GM06990 (cell line): ENCODE measurements at regions not wholly inside any gene's neighbourhood (a gene's known extent, or its start where the extent isn't known, plus 50 kb on each side); places are given as distances from the start of the nearest gene placed in this dataset.

ENCODE experiments used
- DNase-seq: peaks from one replicate; pipeline ENCODE4 v3.0.0-alpha.2; 2011; ENCODE audit not compliant: insufficient read length; ENCODE audit errors: extremely low read depth
- H3K27me3 ChIP-seq: replicated peaks from 2 replicates; pipeline ENCODE4 v1.6.0; 2011; ENCODE audit warnings: low read length; ENCODE audit not compliant: control insufficient read depth, insufficient read depth
- H3K36me3 ChIP-seq: 2 replicates; pipeline ENCODE4 v1.5.1; 2011; ENCODE audit warnings: low read length; ENCODE audit not compliant: control insufficient read depth, insufficient read depth
- H3K4me3 ChIP-seq: replicated peaks from 2 replicates; pipeline ENCODE4 v1.5.1; 2011; ENCODE audit warnings: low read depth, mild to moderate bottlenecking, control low read depth, low read length
- TF ChIP-seq, protein P1 (sequence below): IDR thresholded peaks from 2 replicates; pipeline ENCODE4 v1.5.1; 2011; ENCODE audit warnings: low read length, control low read depth, mild to moderate bottlenecking, inconsistent platforms; ENCODE audit not compliant: insufficient read depth, poor library complexity, severe bottlenecking

DNA sequence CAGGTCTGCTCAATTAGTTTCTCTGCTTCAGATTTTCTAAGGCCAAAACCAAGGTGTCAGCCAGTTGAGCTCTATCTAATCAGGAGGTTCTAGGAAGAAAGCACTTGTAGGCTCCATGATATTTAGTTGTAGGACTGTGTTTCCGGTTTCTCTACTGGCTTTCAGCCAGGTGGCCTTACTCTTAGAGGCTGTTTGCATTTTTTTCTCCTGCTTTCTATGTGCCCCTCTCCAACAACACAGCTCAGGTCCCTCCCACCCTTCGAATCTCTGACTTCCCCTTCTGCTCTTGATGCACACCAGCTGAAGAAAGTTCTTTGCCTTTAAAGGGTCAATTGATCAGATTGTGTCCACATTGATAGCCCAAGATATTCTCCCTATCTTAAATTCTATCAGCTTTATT lies 245.2 kb downstream of the RAB28 start:
- H3K27me3 ChIP-seq = no peaks in the 10 kb centered on the region
- H3K36me3 ChIP-seq = no peaks in the 10 kb centered on the region
- H3K4me3 ChIP-seq = no peak overlapping the region
- TF ChIP-seq, protein P1, sequence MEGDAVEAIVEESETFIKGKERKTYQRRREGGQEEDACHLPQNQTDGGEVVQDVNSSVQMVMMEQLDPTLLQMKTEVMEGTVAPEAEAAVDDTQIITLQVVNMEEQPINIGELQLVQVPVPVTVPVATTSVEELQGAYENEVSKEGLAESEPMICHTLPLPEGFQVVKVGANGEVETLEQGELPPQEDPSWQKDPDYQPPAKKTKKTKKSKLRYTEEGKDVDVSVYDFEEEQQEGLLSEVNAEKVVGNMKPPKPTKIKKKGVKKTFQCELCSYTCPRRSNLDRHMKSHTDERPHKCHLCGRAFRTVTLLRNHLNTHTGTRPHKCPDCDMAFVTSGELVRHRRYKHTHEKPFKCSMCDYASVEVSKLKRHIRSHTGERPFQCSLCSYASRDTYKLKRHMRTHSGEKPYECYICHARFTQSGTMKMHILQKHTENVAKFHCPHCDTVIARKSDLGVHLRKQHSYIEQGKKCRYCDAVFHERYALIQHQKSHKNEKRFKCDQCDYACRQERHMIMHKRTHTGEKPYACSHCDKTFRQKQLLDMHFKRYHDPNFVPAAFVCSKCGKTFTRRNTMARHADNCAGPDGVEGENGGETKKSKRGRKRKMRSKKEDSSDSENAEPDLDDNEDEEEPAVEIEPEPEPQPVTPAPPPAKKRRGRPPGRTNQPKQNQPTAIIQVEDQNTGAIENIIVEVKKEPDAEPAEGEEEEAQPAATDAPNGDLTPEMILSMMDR = no peak
- no peak for DNase-seq

DNA sequence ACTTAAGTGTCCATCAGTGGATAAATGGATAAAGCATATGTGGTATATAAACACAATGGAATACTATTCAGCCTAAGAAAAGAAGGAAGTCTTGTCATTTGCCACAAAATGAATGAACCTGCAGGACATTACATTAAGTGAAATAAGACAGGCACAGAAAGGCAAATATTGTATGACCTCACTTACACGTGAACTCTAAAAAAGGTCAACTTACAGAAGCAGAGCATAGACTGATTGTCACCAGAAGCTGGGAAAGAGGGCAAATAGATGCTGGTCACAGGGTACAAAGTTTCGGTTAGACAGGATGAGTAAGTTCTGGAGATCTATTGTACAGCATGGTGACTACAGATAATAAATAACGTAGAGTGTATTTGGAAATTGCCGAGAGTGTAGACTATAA lies 247.7 kb downstream of the RAB28 start:
- no peak for DNase-seq
- H3K27me3 ChIP-seq = no peaks in the 10 kb centered on the region
- TF ChIP-seq, protein P1 = no peak
- no peaks in the 10 kb centered on the region for H3K36me3 ChIP-seq
- no peak overlapping the region for H3K4me3 ChIP-seq

DNA sequence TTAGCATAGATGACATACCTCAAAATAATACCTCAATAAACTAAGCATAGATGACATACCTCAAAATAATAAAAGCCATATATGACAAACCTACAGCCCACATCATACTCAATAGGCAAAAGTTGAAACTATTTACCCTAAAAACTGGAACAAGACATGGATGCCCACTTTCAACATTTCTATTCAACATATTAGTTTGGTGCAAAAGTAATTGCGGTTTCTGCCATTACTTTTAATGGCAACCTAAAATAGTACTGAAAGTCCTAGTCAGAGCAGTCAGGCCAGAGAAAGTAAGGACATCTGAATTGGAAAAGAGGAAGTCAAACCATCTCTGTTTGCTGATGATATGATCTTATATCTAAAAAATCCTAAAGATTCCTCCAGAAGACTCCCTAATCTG lies 250.4 kb downstream of the RAB28 start:
- TF ChIP-seq, protein P1 = no peak
- DNase-seq = no peak
- Histone ChIP-seq H3K4me3 (no peak overlapping the region), H3K27me3 (no peaks in the 10 kb centered on the region), H3K36me3 (no peaks in the 10 kb centered on the region)

DNA sequence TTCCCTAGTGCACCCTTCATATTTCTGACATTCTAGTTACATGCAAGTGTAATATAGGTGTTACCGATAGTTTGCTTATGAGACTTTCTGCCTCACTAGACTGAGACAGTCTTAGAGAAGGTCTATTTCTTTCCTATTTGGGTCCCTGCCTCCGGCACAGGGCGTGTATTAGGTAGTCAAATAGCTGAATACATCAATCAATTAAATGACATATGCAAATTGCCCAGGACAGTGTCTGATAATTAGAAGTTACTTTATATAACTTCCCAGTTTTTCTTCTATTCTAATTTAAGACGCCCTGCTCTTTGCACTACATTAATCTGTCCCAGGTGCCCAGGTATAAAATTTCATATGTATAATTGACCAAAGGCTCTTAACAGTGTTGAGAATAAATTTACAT lies 264.2 kb downstream of the RAB28 start:
- no peaks in the 10 kb centered on the region for H3K27me3 ChIP-seq
- H3K36me3 ChIP-seq = no peaks in the 10 kb centered on the region
- DNase-seq = no peak
- H3K4me3 ChIP-seq = no peak overlapping the region
- TF ChIP-seq, protein P1 = no peak

DNA sequence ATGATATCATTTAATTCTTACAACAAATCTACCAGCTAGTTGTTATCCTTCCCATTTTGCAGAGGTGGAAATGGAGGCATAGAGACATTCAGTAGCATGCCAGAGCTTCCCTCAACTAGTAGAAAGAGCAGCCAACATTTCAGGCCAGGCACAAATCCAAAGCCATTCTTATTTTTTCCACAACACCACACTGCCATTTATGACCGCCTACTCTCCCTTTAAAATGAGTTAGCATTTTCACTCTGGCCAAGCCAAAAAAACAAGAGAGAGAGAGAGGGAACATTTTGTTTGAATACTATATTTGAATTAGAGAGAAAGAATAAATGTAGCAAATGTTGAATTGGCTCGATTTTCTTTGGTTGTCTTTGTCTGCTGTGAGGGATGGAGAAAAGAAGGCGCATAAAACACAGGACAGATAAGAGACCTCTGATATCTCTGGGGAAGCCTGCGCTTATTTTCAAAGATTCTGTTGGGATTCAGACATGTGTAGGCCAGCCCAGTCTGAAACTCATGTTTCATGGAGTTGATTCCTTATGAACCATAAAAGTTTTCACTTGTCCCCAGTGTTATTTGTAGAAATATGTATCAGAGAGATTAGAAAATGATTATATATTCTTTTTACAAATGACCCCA lies 265.7 kb downstream of the RAB28 start:
- no peak for DNase-seq
- TF ChIP-seq, protein P1 = no peak
- no peaks in the 10 kb centered on the region for H3K27me3 ChIP-seq
- H3K36me3 ChIP-seq = no peaks in the 10 kb centered on the region
- H3K4me3 ChIP-seq = no peak overlapping the region

DNA sequence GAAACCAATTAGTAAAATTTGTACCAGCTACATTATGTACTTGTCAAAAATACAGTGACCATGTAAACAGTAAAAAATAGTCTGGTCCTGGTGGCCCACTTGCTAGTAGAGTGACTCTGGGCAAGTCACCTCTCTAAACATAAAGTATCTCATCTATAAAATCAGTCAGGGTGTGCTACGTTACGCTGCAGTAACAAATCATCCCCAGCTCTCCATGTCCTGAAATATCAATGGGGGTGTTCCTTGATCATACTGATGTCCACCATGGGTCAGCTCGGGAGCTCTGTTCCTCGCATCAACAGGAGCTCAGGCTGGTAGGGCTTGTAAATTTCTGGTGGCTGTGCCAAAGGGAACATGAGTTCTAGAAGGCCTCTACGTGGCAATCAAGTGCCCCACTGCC lies 268.6 kb downstream of the RAB28 start:
- TF ChIP-seq, protein P1 = no peak
- H3K36me3 ChIP-seq = no peaks in the 10 kb centered on the region
- no peak for DNase-seq

More for the DNA sequence above, 268.6 kb downstream of the RAB28 start:
- Histone ChIP-seq H3K27me3 (no peaks in the 10 kb centered on the region), H3K4me3 (no peak overlapping the region)
